ENCODE measurements at regions not wholly inside any gene's neighbourhood (a gene's known extent, or its start where the extent isn't known, plus 50 kb on each side); places are given as distances from the start of the nearest gene placed in this dataset.
"Not testable (repeated sequence)": the region's sequence is repeated elsewhere in the genome, so short reads cannot be mapped to it uniquely, and the experiment has no call there.

- H3K27ac ChIP-seq (ENCODE audit: control insufficient read depth, insufficient read depth); POLR2A ChIA-PET; RAD21 ChIA-PET (ENCODE audit: unreplicated experiment); H3K79me2 ChIP-seq (ENCODE audit: control insufficient read depth, insufficient read depth, low read length); CTCF ChIA-PET; H3K36me3 ChIP-seq (ENCODE audit: control insufficient read depth in 2 of 2, insufficient read depth in 2 of 2, low read length in 1 of 2); intact Hi-C loops (cut with micrococcal nuclease; ENCODE audit: unreplicated experiment); ATAC-seq; H4K20me1 ChIP-seq (ENCODE audit: control insufficient read depth, insufficient read depth); in situ Hi-C loops (cut with MboI); H3K27me3 ChIP-seq (replicated peaks in 1 of 2; ENCODE audit: control insufficient read depth in 2 of 2, insufficient read depth in 2 of 2, low read length in 1 of 2); BruUV-seq (replicated peaks); H3K4me2 ChIP-seq (ENCODE audit: control insufficient read depth, insufficient read depth); H3K9ac ChIP-seq (ENCODE audit: control insufficient read depth, insufficient read depth, low read length); SMC1A ChIA-PET (ENCODE audit: uncharacterized antibody, unreplicated experiment); H3K4me3 ChIP-seq; H3K9me3 ChIP-seq (replicated peaks; ENCODE audit: control insufficient read depth, insufficient read depth, low read length); H3K4me1 ChIP-seq (ENCODE audit: control insufficient read depth, insufficient read depth, low read length): not testable (repeated sequence)
- 89% methylated on average over 3 of the region's 37 CpGs for WGBS (ENCODE audit: insufficient coverage, insufficient replicate concordance, low lambda C conversion rate, missing lambda C conversion rate)
- H2AFZ ChIP-seq (ENCODE audit: control insufficient read depth, low read depth, low read length): peak overlapping the region; percentile 58
- FAIRE-seq: peak; percentile 57
- peak; percentile 23 for DNase-seq (ENCODE audit: low read depth, low spot score)
These were observed 1424.2 kb upstream of the PCDH10 start for GRCh38 chr4:131724847-131725246.

- CTCF ChIA-PET; ATAC-seq; H3K79me2 ChIP-seq (ENCODE audit: control insufficient read depth, insufficient read depth, low read length); H2AFZ ChIP-seq (ENCODE audit: control insufficient read depth, low read depth, low read length); H3K9me3 ChIP-seq (replicated peaks; ENCODE audit: control insufficient read depth, insufficient read depth, low read length); H3K36me3 ChIP-seq (ENCODE audit: control insufficient read depth in 2 of 2, insufficient read depth in 2 of 2, low read length in 1 of 2); RAD21 ChIA-PET (ENCODE audit: unreplicated experiment); in situ Hi-C loops (cut with MboI); intact Hi-C loops (cut with micrococcal nuclease; ENCODE audit: unreplicated experiment); FAIRE-seq; H4K20me1 ChIP-seq (ENCODE audit: control insufficient read depth, insufficient read depth); H3K27me3 ChIP-seq (replicated peaks in 1 of 2; ENCODE audit: control insufficient read depth in 2 of 2, insufficient read depth in 2 of 2, low read length in 1 of 2); BruUV-seq (replicated peaks); H3K4me3 ChIP-seq; SMC1A ChIA-PET (ENCODE audit: uncharacterized antibody, unreplicated experiment); DNase-seq (ENCODE audit: low read depth, low spot score); H3K4me2 ChIP-seq (ENCODE audit: control insufficient read depth, insufficient read depth); H3K4me1 ChIP-seq (ENCODE audit: control insufficient read depth, insufficient read depth, low read length); H3K9ac ChIP-seq (ENCODE audit: control insufficient read depth, insufficient read depth, low read length); H3K27ac ChIP-seq (ENCODE audit: control insufficient read depth, insufficient read depth); POLR2A ChIA-PET: not testable (repeated sequence)
- 87% methylated on average over 3 of the region's 29 CpGs for WGBS (ENCODE audit: insufficient coverage, insufficient replicate concordance, low lambda C conversion rate, missing lambda C conversion rate)
These were observed 1423.6 kb upstream of the PCDH10 start for GRCh38 chr4:131725521-131725920.

- H3K27ac ChIP-seq (ENCODE audit: control insufficient read depth, insufficient read depth); in situ Hi-C loops (cut with MboI); DNase-seq (ENCODE audit: low read depth, low spot score); ATAC-seq; FAIRE-seq; H3K4me2 ChIP-seq (ENCODE audit: control insufficient read depth, insufficient read depth); H3K79me2 ChIP-seq (ENCODE audit: control insufficient read depth, insufficient read depth, low read length); H4K20me1 ChIP-seq (ENCODE audit: control insufficient read depth, insufficient read depth); H3K4me3 ChIP-seq; H2AFZ ChIP-seq (ENCODE audit: control insufficient read depth, low read depth, low read length); H3K36me3 ChIP-seq (ENCODE audit: control insufficient read depth in 2 of 2, insufficient read depth in 2 of 2, low read length in 1 of 2); RAD21 ChIA-PET (ENCODE audit: unreplicated experiment); H3K9ac ChIP-seq (ENCODE audit: control insufficient read depth, insufficient read depth, low read length); H3K9me3 ChIP-seq (replicated peaks; ENCODE audit: control insufficient read depth, insufficient read depth, low read length); H3K27me3 ChIP-seq (replicated peaks in 1 of 2; ENCODE audit: control insufficient read depth in 2 of 2, insufficient read depth in 2 of 2, low read length in 1 of 2); intact Hi-C loops (cut with micrococcal nuclease; ENCODE audit: unreplicated experiment); POLR2A ChIA-PET; CTCF ChIA-PET; BruUV-seq (replicated peaks); SMC1A ChIA-PET (ENCODE audit: uncharacterized antibody, unreplicated experiment); H3K4me1 ChIP-seq (ENCODE audit: control insufficient read depth, insufficient read depth, low read length): not testable (repeated sequence)
- WGBS (ENCODE audit: insufficient coverage, insufficient replicate concordance, low lambda C conversion rate, missing lambda C conversion rate): 90% methylated on average over 20 of the region's 28 CpGs
These were observed 1422.2 kb upstream of the PCDH10 start for GRCh38 chr4:131726940-131727339.

GRCh38 chr4:131727418-131727817, 1421.7 kb upstream of the PCDH10 start:
- CTCF ChIA-PET; POLR2A ChIA-PET; H4K20me1 ChIP-seq (ENCODE audit: control insufficient read depth, insufficient read depth); H3K4me1 ChIP-seq (ENCODE audit: control insufficient read depth, insufficient read depth, low read length); H3K27me3 ChIP-seq (replicated peaks in 1 of 2; ENCODE audit: control insufficient read depth in 2 of 2, insufficient read depth in 2 of 2, low read length in 1 of 2); H3K4me3 ChIP-seq; H2AFZ ChIP-seq (ENCODE audit: control insufficient read depth, low read depth, low read length); H3K27ac ChIP-seq (ENCODE audit: control insufficient read depth, insufficient read depth); FAIRE-seq; H3K9ac ChIP-seq (ENCODE audit: control insufficient read depth, insufficient read depth, low read length); H3K9me3 ChIP-seq (replicated peaks; ENCODE audit: control insufficient read depth, insufficient read depth, low read length); H3K4me2 ChIP-seq (ENCODE audit: control insufficient read depth, insufficient read depth); H3K36me3 ChIP-seq (ENCODE audit: control insufficient read depth in 2 of 2, insufficient read depth in 2 of 2, low read length in 1 of 2); ATAC-seq; H3K79me2 ChIP-seq (ENCODE audit: control insufficient read depth, insufficient read depth, low read length); RAD21 ChIA-PET (ENCODE audit: unreplicated experiment); intact Hi-C loops (cut with micrococcal nuclease; ENCODE audit: unreplicated experiment); BruUV-seq (replicated peaks); in situ Hi-C loops (cut with MboI); DNase-seq (ENCODE audit: low read depth, low spot score); SMC1A ChIA-PET (ENCODE audit: uncharacterized antibody, unreplicated experiment): not testable (repeated sequence)
- 89% methylated on average over 18 of the region's 40 CpGs for WGBS (ENCODE audit: insufficient coverage, insufficient replicate concordance, low lambda C conversion rate, missing lambda C conversion rate)

Data from GM12878 (cell line).